ENCODE measurements at regions not wholly inside any gene's neighbourhood (a gene's known extent, or its start where the extent isn't known, plus 50 kb on each side); places are given as distances from the start of the nearest gene placed in this dataset.
"Not testable (repeated sequence)": the region's sequence is repeated elsewhere in the genome, so short reads cannot be mapped to it uniquely, and the experiment has no call there.

- DNase-seq (ENCODE audit: low read depth in 4 of 4, low spot score in 3 of 4), result no peak
Observed at GRCh38 chr18:60888071-60888624, 445.1 kb upstream of the CDH20 start.

DNA sequence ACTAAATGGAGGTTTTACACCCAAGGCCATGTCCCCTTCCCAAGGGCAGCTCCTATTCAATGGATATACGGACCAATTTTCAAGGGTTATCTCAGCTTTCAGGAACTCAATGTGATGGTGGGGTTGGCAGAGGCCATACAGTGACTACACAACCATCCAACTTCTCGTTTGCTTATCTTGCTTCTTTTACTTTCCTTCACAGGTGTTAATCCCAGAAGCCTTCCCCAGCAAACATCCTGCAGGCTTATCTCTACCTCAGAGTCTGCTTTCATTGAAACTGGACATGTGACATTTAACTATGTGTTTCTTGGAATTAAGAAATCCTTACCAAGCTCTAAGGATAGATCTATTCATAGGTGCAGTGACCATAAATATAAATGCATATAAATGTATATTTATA, 443.8 kb upstream of the CDH20 start:
- DNase-seq (ENCODE audit: low read depth in 4 of 4, low spot score in 3 of 4), result no peak

DNA sequence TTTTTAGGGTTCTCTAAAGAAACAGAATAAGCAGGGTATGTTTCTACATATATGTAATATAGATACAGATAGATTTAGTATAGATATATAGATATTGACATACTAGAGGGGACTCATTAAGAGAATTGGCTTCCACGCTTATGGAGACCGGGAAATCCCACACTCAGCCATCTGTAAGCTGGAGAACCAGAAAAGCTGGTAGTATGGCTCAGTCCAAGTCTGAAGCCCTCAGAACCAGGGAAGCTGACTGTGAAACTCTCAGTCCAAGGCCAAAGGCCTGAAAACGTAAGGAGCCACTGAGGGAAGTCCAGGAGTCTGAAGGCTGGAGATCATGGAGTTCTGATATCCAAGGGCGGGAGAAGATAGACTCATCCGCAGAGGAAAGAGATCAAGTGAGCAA, 441.3 kb upstream of the CDH20 start:
- no peak for DNase-seq (ENCODE audit: low read depth in 4 of 4, low spot score in 3 of 4)

- DNase-seq (ENCODE audit: low read depth in 4 of 4, low spot score in 3 of 4), result no peak
Observed at GRCh38 chr18:60892441-60892840, 440.8 kb upstream of the CDH20 start.

DNA sequence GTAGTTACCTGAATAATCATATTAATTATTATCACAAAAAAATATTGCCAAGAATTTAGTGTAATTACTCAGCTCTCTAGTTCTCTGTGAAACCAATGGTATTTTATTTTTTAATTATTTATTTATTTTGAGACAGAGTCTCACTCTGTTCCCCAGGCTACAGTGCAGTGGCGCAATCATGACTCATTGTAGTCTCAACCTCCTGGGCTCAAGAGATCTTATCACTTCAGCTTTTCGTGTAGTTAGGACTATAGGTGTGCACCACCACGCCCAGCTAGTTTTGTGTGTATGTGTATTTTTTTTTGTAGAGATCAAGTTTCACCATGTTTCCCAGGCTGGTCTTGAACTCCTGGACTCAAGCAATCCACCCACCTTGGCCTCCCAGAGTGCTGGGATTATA, 440.4 kb upstream of the CDH20 start:
- no peak for DNase-seq (ENCODE audit: low read depth in 4 of 4, low spot score in 3 of 4)

DNA sequence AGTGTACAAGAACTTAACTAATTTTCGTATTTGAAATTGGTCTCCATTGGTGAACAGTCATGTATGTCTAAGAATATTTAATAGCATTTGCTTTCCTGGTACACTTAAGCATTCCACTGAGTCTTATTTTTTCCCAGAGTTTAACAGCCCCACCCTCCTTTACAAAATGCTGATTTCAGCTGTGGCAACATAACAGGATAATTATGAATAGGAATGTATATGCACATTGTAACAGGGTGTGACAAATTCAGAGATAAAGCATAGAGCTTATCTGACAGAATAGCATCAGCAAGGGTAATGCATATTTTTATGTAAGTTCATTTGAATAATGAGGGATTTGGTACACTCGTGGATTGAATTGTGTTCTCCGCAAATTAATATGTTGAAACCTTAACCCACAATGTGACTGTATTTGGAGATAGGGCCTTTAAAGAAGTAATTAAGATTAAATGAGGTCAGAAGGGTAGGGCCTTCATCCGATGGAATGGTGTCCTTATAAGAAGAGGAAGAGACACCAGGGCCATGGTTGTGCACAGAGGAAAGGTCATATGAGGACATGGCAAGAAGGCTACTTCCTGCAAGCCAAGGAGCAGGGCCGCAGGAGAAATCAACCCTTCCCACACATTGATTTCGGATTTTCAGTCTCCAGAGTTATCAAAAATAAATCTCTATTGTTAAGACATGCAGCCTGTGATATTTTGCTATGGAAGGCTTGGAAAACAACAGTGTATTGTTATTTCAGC, 439.7 kb upstream of the CDH20 start:
- no peak for DNase-seq (ENCODE audit: low read depth in 4 of 4, low spot score in 3 of 4)

DNA sequence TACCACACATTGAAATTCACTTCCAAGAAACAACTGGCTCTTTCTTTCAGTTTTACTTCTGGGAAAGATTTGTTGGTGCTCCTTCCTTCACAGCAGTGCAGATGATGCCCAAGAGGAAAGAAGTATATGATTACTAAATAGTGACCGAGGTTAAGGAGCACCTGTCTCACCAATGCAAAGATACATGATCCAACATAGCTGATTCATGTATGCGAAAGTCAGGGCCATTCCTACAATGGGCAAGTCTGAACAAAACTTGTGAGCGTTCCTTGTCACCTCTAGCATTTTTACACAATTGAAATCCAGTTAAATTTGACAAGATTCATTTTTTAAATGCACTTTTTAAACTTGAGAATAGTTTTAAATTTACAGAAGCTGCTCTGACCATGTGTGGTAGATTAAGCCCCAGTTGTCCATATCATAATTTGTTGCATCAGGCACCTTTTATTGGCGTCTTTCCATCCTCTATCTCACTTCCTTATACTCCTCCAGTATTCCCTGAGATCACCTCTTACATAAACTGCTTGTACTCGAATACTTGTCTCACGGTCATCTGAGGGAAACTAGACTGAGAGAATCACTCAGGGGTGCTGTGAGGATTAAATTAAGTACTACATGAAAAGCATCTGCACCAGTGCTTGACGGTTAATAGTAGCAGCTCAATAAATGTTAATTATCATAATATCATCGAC, 438.8 kb upstream of the CDH20 start:
- DNase-seq (ENCODE audit: low read depth in 4 of 4, low spot score in 3 of 4), result no peak

GRCh38 chr18:60895181-60895580, 438.0 kb upstream of the CDH20 start:
- no peak for DNase-seq (ENCODE audit: low read depth in 4 of 4, low spot score in 3 of 4)

- DNase-seq (ENCODE audit: low read depth in 4 of 4, low spot score in 3 of 4), result no peak
Observed at GRCh38 chr18:60898111-60898510, 435.1 kb upstream of the CDH20 start.

- DNase-seq (ENCODE audit: low read depth in 4 of 4, low spot score in 3 of 4), result no peak
Observed at GRCh38 chr18:60905699-60906098, 427.5 kb upstream of the CDH20 start.

GRCh38 chr18:60910534-60910933, 422.7 kb upstream of the CDH20 start:
- DNase-seq (ENCODE audit: low read depth in 4 of 4, low spot score in 3 of 4), result no peak

DNA sequence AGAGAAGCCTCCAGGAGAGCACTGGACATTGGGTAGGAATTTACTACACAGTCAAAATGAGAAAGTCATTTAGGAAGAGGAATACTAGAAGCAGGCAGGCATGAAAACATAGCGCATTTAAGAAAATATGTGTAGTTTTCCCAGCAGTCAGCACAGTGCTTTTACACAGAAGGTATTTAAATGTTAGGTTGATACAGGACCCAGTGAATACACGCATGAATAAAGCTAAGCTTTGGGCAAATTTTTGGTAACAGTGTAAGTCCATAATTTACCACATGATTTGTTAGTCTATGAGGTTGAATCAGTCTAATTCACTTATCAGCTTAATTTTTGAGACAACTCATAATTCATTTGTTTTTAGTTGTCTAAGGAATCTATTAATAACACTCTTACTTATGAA, 421.7 kb upstream of the CDH20 start:
- no peak for DNase-seq (ENCODE audit: low read depth in 4 of 4, low spot score in 3 of 4)

DNA sequence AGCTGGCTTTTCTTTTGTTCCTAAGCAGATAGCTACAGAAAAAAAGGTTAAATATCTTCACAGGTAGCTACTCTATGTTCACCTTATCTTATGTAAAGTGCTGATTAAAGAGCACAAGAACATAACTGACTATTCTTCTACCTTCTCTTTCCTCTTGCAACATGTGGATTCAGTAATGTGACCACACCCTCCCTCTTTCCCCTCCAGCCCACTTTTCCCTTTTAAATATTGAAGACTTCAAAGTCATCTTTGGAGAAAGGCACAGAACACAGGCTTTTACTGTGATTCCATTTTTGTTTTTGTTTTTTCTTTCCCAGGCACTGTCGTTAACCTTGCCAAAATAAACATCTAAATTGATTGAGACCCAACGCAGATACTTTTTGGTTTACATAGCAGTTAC, 418.1 kb upstream of the CDH20 start:
- no peak for DNase-seq (ENCODE audit: low read depth in 4 of 4, low spot score in 3 of 4)

DNA sequence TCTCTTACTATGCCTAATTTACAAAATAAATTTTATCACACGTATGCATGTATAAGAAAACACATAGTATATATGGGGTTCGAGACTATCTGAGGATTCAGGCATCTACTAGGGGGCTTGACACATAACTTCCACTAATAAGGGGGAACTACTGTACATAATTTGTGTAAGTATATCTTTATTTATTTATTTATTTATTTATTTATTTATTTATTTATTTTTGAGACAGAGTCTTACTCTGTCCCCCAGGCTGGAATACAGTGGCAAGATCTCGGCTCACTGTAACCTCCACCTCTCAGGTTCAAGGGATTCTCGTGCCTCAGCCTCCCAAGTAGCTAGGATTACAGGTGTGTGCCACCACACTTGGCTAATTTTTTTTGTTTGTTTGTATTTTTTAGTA, 414.4 kb upstream of the CDH20 start:
- DNase-seq (ENCODE audit: low read depth in 4 of 4, low spot score in 3 of 4), result not testable (repeated sequence)

DNA sequence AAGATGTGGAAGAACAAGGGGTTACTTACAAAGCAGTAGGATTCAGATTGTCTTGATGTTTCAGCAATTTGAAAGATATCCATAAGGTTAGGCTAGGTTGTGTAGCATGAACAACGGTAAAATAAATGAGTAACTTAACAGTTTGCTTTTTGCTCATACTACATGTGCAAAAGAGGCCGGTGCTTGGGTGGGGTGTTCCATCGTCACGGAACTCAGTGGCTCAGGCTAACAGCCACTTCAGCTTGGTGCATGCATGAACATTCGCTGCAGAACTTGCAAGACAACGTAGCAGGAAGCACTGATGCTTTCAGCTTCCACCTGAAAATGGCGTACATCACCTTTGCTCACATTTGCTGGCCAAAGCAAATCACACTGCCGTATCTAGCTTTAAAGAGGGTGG, 407.3 kb upstream of the CDH20 start:
- no peak for DNase-seq (ENCODE audit: low read depth in 4 of 4, low spot score in 3 of 4)

DNA sequence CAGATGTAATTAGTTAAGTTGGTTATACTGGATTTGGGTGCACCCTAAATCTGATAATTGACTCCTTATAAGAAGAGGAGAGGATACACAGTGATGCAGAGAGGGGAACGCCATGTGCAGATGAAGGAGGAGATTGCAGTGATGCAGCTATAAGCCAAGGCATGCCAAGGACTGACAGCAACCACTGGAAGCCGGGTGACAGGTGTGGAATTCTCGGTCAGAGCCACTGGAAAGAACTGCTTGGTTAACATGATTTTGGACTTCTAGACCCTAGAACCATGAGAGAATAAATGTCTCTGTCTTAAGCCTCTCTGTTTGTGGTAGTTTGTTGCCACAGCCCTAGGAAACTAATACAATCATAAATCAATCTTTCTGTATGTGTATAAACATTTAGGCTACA, 403.3 kb upstream of the CDH20 start:
- DNase-seq (ENCODE audit: low read depth in 4 of 4, low spot score in 3 of 4), result no peak

- DNase-seq (ENCODE audit: low read depth in 4 of 4, low spot score in 3 of 4), result no peak
Observed at GRCh38 chr18:60935041-60935910, 398.0 kb upstream of the CDH20 start.

DNA sequence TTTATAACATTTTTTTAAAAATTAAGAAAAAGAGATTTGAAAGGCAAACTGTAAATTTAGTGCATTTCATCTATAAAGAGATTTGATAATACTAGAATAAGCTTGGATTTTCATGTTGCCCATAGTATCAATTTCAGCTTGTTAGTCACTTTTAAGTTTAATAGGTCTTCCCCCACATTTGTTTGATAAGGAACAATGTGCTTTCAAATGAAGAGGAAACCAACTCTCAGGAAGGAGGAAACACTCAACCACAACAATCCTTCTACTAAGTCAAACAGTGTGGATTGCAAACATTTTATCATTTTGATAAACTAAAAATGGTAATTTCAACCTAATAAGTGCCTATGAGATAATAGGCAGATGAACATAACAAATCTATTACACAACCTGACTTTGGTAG, 397.1 kb upstream of the CDH20 start:
- no peak for DNase-seq (ENCODE audit: low read depth in 4 of 4, low spot score in 3 of 4)

DNA sequence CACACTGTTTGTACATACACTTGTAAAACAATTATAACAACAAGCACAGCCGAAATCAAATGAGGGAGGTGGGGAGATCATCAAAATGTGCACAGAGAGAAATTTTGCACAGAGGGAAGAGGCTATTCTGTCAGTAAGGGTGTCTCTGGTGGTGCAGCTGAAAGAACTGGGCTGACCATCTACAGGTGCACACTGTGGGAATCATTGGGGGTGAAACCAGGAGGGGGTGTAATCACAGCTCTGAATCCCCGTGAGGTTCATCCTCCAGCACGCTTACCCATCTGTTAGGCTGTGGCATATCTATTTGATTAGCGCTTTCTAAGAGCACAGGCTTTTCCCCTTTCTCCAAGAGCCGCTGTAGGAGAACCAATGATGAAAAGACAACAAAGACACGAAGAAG, 389.9 kb upstream of the CDH20 start:
- no peak for DNase-seq (ENCODE audit: low read depth in 4 of 4, low spot score in 3 of 4)

DNA sequence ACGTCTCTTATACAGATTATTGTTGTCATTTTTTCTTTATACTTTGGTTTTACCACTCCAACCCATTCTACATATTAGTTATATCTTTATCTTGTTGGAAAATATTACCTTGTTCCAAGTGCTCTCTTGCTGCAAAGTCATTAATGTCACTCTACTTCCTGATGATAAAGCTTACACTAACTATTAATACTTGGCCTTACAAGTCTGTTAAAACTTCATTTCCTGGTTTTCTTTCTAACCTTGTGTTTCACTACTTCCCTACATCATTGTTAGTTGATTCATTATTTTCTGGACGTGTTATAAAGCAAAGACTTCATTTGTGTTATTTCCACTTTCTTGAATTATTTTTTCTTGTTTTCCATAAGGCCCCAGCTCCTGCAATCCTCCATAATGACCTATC, 382.6 kb upstream of the CDH20 start:
- DNase-seq (ENCODE audit: low read depth in 4 of 4, low spot score in 3 of 4), result no peak

- DNase-seq (ENCODE audit: low read depth in 4 of 4, low spot score in 3 of 4), result no peak
Observed at GRCh38 chr18:60951091-60951490, 382.1 kb upstream of the CDH20 start.
